ENCODE measurements at regions not wholly inside any gene's neighbourhood (a gene's known extent, or its start where the extent isn't known, plus 50 kb on each side); places are given as distances from the start of the nearest gene placed in this dataset.

GRCh38 chr5:67262206-67262605, 65.6 kb upstream of the CD180 start:
- TF ChIP-seq EZH2 (IDR thresholded peaks at IDR 0.05; ENCODE audit: borderline replicate concordance) (no peak), EZH2phosphoT487 (IDR thresholded peaks at IDR 0.05; ENCODE audit: low read depth, severe bottlenecking, unreplicated experiment) (no peak), CTCF (IDR thresholded peaks at IDR 0.05; ENCODE audit: poor library complexity) (no peak)
- no peaks in the 10 kb centered on the region for H4K20me1 ChIP-seq (ENCODE audit: insufficient read depth, poor library complexity, severe bottlenecking)
- H2AFZ ChIP-seq = no peak overlapping the region
- no peaks in the 10 kb centered on the region for H3K9me2 ChIP-seq (replicated peaks; ENCODE audit: insufficient read depth)
- 90% methylated on average over 5 of the region's 5 CpGs for WGBS (ENCODE audit: low lambda C conversion rate, missing lambda C conversion rate)
- H3K79me2 ChIP-seq = no peaks in the 10 kb centered on the region
- H3K4me1 ChIP-seq (ENCODE audit: insufficient read depth) = peaks cover 26% of the 10 kb centered on the region
- H3K36me3 ChIP-seq (replicated peaks; ENCODE audit: insufficient read depth, low read depth) = no peaks in the 10 kb centered on the region
- no peak for DNase-seq (ENCODE audit: low spot score)
- H3K9me3 ChIP-seq (ENCODE audit: low read depth) = no peaks in the 10 kb centered on the region
- H3K27me3 ChIP-seq = no peaks in the 10 kb centered on the region
- no peak overlapping the region for H3K27ac ChIP-seq
- H3K4me3 ChIP-seq = no peak overlapping the region
- H3K4me2 ChIP-seq = no peak overlapping the region

GRCh38 chr5:67259548-67260215, 63.1 kb upstream of the CD180 start:
- Histone ChIP-seq H3K79me2 (no peaks in the 10 kb centered on the region), H3K9me2 (replicated peaks; ENCODE audit: insufficient read depth) (no peaks in the 10 kb centered on the region), H3K4me1 (ENCODE audit: insufficient read depth) (peaks cover 18% of the 10 kb centered on the region), H3K36me3 (replicated peaks; ENCODE audit: insufficient read depth, low read depth) (no peaks in the 10 kb centered on the region), H3K27me3 (no peaks in the 10 kb centered on the region), H2AFZ (no peak overlapping the region), H3K9me3 (ENCODE audit: low read depth) (no peaks in the 10 kb centered on the region), H3K4me3 (no peak overlapping the region), H3K4me2 (no peak overlapping the region), H3K27ac (no peak overlapping the region), H4K20me1 (ENCODE audit: insufficient read depth, poor library complexity, severe bottlenecking) (no peaks in the 10 kb centered on the region)
- no peak for DNase-seq (ENCODE audit: low spot score)
- TF ChIP-seq EZH2phosphoT487 (IDR thresholded peaks at IDR 0.05; ENCODE audit: low read depth, severe bottlenecking, unreplicated experiment) = no peak
- no peak for TF ChIP-seq CTCF (IDR thresholded peaks at IDR 0.05; ENCODE audit: poor library complexity)
- TF ChIP-seq EZH2 (IDR thresholded peaks at IDR 0.05; ENCODE audit: borderline replicate concordance) = no peak
- 83% methylated on average over 5 of the region's 5 CpGs for WGBS (ENCODE audit: low lambda C conversion rate, missing lambda C conversion rate)

GRCh38 chr5:67257500-67257899, 60.9 kb upstream of the CD180 start:
- Histone ChIP-seq H4K20me1 (ENCODE audit: insufficient read depth, poor library complexity, severe bottlenecking) (no peaks in the 10 kb centered on the region), H3K27ac (peak overlapping the region; percentile 68), H2AFZ (no peak overlapping the region), H3K27me3 (no peaks in the 10 kb centered on the region), H3K9me3 (ENCODE audit: low read depth) (no peaks in the 10 kb centered on the region), H3K79me2 (no peaks in the 10 kb centered on the region), H3K4me3 (no peak overlapping the region), H3K4me2 (no peak overlapping the region), H3K4me1 (ENCODE audit: insufficient read depth) (peaks cover 13% of the 10 kb centered on the region), H3K36me3 (replicated peaks; ENCODE audit: insufficient read depth, low read depth) (no peaks in the 10 kb centered on the region), H3K9me2 (replicated peaks; ENCODE audit: insufficient read depth) (no peaks in the 10 kb centered on the region)
- WGBS (ENCODE audit: low lambda C conversion rate, missing lambda C conversion rate) = 77% methylated on average over 2 of the region's 2 CpGs
- DNase-seq (ENCODE audit: low spot score) = peak; percentile 44
- TF ChIP-seq EZH2 (IDR thresholded peaks at IDR 0.05; ENCODE audit: borderline replicate concordance) (no peak), CTCF (IDR thresholded peaks at IDR 0.05; ENCODE audit: poor library complexity) (no peak), EZH2phosphoT487 (IDR thresholded peaks at IDR 0.05; ENCODE audit: low read depth, severe bottlenecking, unreplicated experiment) (no peak)

All from hepatocyte (in vitro differentiated cells).